ENCODE measurements at regions not wholly inside any gene's neighbourhood (a gene's known extent, or its start where the extent isn't known, plus 50 kb on each side); places are given as distances from the start of the nearest gene placed in this dataset.

- no peak for DNase-seq
These were observed 791.8 kb upstream of the NR2F2 start for GRCh38 chr15:95538693-95539092.

GRCh38 chr15:95541301-95541700 lies 789.2 kb upstream of the NR2F2 start:
- no peak for DNase-seq

- no peak for DNase-seq
These were observed 781.2 kb upstream of the NR2F2 start for GRCh38 chr15:95549168-95549738.

GRCh38 chr15:95550702-95551101 lies 779.8 kb upstream of the NR2F2 start:
- no peak for DNase-seq

- DNase-seq: no peak
These were observed 774.3 kb upstream of the NR2F2 start for GRCh38 chr15:95556225-95556624.

GRCh38 chr15:95556866-95557225 lies 773.7 kb upstream of the NR2F2 start:
- no peak for DNase-seq

- no peak for DNase-seq
These were observed 773.1 kb upstream of the NR2F2 start for GRCh38 chr15:95557226-95558046.

GRCh38 chr15:95558131-95558530 lies 772.4 kb upstream of the NR2F2 start:
- DNase-seq: no peak

GRCh38 chr15:95558916-95559315 lies 771.6 kb upstream of the NR2F2 start:
- no peak for DNase-seq

- DNase-seq: no peak
These were observed 770.6 kb upstream of the NR2F2 start for GRCh38 chr15:95559875-95560394.

- DNase-seq: no peak
These were observed 769.0 kb upstream of the NR2F2 start for GRCh38 chr15:95561463-95561862.

GRCh38 chr15:95563634-95564033 lies 766.9 kb upstream of the NR2F2 start:
- DNase-seq: no peak

GRCh38 chr15:95565016-95565600 lies 765.4 kb upstream of the NR2F2 start:
- DNase-seq: no peak

- no peak for DNase-seq
These were observed 764.8 kb upstream of the NR2F2 start for GRCh38 chr15:95565690-95566089.

GRCh38 chr15:95567686-95568085 lies 762.8 kb upstream of the NR2F2 start:
- DNase-seq: no peak

GRCh38 chr15:95574053-95574452 lies 756.4 kb upstream of the NR2F2 start:
- DNase-seq: no peak

GRCh38 chr15:95577927-95578326 lies 752.6 kb upstream of the NR2F2 start:
- no peak for DNase-seq

GRCh38 chr15:95580121-95580520 lies 750.4 kb upstream of the NR2F2 start:
- no peak for DNase-seq

GRCh38 chr15:95581595-95581994 lies 748.9 kb upstream of the NR2F2 start:
- no peak for DNase-seq

GRCh38 chr15:95584088-95584487 lies 746.4 kb upstream of the NR2F2 start:
- no peak for DNase-seq

GRCh38 chr15:95588056-95588455 lies 742.4 kb upstream of the NR2F2 start:
- DNase-seq: no peak

- no peak for DNase-seq
These were observed 739.9 kb upstream of the NR2F2 start for GRCh38 chr15:95590533-95591044.

- no peak for DNase-seq
These were observed 739.2 kb upstream of the NR2F2 start for GRCh38 chr15:95591270-95591669.

- DNase-seq: no peak
These were observed 738.6 kb upstream of the NR2F2 start for GRCh38 chr15:95591886-95592285.
